NCI-H524 treated with DMSO at 0.1 percent for 48 hours (cell line): ENCODE measurements at regions not wholly inside any gene's neighbourhood (a gene's known extent, or its start where the extent isn't known, plus 50 kb on each side); places are given as distances from the start of the nearest gene placed in this dataset.
"Not testable (repeated sequence)": the region's sequence is repeated elsewhere in the genome, so short reads cannot be mapped to it uniquely, and the experiment has no call there.

ENCODE experiments used
- DNase-seq: peaks from one replicate; lab custom pipeline; 2025; lab: John Stamatoyannopoulos, UW

GRCh38 chr1:182003953-182004586 lies 57.4 kb downstream of the ZNF648 start:
- no peak for DNase-seq

DNA sequence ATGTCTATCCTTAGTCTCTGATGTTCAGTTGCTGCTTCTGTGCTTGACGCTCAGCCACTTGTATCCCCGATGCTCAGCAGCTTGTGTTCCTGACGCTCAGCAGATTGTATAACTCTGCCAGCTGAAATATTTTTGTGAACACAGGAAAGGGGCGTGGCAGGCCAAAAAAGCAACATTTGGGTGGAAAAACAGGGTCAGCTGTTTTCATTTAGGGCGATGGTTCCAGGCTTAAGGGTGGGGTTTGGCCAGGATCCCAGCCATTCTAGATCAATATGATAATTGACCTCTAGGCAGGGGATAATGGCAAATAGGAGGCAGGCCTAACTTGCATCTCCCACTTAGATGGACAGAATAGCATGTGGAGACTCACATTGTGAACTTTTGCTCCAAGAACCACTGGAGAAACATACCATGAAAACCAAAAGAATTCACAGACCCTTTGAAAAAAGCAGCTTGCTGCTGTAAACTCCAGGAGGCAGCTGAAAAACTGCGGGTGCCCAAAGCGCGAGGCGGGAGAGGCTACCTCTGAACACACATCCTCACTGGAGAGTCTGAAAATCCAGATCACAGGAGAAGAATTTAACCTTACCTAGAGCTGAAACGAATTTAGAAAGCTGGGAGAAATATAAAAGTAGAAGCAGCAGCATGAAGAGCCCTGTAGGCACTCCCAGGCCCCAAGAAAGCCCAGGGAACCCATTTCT lies 58.3 kb downstream of the ZNF648 start:
- DNase-seq: no peak

DNA sequence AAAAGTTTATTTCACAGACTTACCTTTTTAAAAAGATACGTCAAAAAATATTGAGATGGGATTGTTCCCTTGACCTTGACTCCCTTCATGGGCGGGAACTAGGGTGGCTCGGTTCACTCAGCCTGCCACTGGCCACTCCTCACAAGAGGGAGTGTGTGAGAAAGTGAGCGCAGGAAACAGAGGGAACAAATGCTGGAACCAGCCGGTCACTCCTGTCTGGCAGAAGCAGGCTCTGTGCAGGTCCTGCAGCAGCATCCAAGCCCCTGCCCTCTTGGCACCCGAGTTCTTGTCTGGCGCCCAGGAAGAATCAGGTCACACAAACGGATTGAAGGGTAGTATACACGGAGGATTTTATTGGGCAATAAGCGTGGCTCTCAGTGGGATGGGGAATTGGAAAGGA lies 58.9 kb downstream of the ZNF648 start:
- DNase-seq: no peak

- DNase-seq: no peak
Measured at GRCh38 chr1:181998858-181999257, 62.7 kb downstream of the ZNF648 start.

- no peak for DNase-seq
Measured at GRCh38 chr1:181992072-181992471, 69.4 kb downstream of the ZNF648 start.

DNA sequence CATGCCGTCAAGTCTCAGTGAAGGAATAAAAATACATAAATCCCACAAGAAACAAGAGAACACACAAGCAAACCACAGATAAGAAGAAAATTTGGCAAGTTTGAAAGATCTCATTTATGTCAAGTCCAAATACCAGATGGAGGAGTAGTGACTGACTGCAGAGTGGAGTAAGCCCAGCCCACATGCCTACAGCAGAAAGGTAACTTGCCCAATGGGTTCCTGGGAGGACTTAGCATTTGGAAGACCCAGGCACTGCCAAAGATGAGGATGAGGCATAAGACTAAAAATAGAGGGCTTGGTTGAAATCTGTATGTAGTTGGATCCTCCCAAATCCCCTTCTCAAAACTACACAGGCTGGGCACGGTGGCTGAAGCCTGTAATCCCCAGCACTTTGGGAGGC lies 70.8 kb downstream of the ZNF648 start:
- no peak for DNase-seq

DNA sequence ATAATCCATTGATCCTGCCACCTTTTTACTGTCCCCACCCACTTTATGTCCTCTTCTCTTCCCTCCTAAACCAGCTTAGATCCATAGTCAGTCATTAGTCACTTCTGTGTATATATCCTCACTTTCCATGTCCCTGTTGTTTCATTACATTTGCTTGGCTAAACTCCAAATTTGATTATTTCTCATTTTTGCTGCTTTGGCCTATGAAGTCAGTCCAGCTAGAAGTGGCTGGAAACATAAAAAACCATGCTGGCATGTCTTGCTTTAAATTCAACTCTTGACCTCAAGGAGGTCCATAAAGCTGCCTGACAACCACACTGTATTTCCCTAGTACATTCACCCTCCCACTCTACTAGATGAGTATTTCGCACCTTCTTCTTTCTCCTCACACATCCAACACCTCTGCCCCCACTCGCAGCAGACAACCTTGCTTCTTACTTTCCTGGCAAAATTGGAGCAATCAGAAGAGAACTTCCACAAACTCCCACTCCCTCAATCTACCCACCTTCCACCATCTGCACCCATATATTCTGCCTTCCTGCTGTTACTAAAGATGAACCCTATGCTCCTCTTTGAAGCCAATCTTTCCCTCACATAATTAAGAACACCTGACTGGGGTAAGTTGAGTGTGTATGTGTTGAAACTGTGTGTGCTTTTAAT lies 72.1 kb downstream of the ZNF648 start:
- DNase-seq: no peak

- DNase-seq: no peak
Measured at GRCh38 chr1:181987996-181988395, 73.5 kb downstream of the ZNF648 start.

- no peak for DNase-seq
Measured at GRCh38 chr1:181987334-181987895, 74.1 kb downstream of the ZNF648 start.

- no peak for DNase-seq
Measured at GRCh38 chr1:181986907-181987305, 74.6 kb downstream of the ZNF648 start.

- DNase-seq: no peak
Measured at GRCh38 chr1:181985936-181986906, 75.3 kb downstream of the ZNF648 start.

DNA sequence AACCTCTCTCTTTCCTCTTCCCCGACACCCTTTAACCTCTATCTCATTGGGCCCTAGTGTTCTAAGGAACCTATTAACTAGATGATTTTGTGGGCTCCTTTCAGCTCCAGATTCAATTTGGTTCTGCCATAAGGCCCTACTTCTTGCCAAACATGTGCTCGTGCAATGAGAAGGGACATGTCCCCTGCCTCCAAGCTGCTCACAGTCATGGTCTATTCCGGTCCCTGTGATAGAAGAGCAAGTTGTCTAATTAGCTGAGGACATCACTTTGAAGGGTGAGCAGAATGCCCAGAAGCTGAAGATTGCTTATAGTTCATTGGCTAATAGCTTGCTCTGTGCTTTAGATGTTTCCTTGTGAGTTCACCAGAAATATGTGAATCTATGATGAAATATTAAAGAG lies 76.2 kb downstream of the ZNF648 start:
- DNase-seq: no peak

DNA sequence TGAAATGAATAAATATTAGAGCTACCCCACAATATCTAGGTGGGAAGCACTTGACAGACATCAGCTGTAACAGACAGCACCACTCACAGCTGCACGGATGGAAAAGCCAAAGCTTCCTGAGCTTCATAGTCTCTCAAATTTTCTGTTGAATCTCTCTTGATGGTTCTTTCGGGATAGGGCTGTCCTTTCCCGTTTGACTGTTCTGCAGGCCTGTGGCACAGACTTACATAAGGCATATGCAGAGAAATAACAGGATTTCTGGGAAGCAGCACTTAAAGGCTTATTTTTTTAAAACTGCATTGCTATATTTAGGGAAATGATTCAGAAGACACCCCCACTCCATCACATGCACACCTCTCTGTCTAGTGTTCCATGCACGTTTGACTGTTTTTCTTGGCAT lies 77.5 kb downstream of the ZNF648 start:
- no peak for DNase-seq

- no peak for DNase-seq
Measured at GRCh38 chr1:181981821-181982220, 79.7 kb downstream of the ZNF648 start.

DNA sequence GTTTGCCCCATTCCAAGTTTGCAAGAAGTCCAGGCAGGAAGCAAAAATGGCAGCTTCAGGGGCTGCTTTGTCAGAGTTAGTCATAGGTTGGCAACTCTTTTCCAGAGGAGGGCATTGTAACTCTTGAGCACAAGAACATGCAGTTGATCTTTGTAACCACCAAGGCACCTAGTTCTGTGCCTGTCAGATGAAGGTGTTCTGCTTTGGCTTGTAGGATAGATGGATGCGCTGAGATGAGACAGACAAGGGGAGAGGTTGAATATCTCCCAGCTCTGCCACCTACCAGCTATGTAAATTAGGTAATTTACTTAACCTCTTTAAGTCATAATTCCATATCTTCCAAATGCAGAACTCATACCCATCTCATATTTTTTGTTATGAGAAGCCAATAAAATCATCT lies 89.3 kb downstream of the ZNF648 start:
- no peak for DNase-seq

DNA sequence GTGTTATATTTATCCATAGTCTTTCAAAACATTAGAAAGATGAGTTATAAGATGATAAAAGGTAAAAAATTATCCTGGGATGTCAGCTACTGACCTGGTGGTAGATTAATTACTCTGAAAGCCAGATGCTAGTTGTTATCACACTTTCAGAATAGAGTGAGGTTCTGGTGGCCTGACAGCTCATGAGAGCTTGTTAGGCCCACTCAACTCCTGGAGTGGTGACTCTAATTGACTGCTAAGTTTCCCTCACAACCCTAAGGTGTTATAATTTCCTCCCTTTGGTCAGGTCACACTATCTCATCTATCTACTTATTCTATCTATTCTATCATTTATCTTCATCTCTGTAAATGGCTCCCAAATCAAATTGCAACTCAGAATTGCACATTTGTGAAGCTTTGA lies 90.1 kb downstream of the ZNF648 start:
- DNase-seq: no peak

GRCh38 chr1:181969902-181970301 lies 91.6 kb downstream of the ZNF648 start:
- no peak for DNase-seq

DNA sequence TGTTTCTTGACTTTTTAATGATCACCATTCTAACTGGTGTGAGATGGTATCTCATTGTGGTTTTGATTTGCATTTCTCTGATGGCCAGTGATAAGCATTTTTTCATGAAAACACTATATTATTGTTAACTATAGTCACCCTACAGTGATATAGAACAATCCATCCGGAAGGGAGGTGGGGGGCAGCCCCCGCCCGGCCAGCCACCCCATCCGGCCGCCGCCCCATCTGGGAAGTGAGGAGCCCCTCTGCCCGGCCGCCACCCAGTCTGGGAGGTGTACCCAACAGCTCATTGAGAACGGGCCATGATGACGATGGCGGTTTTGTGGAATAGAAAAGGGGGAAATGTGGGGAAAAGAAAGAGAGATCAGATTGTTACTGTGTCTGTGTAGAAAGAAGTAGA lies 106.8 kb downstream of the ZNF648 start:
- not testable (repeated sequence) for DNase-seq

DNA sequence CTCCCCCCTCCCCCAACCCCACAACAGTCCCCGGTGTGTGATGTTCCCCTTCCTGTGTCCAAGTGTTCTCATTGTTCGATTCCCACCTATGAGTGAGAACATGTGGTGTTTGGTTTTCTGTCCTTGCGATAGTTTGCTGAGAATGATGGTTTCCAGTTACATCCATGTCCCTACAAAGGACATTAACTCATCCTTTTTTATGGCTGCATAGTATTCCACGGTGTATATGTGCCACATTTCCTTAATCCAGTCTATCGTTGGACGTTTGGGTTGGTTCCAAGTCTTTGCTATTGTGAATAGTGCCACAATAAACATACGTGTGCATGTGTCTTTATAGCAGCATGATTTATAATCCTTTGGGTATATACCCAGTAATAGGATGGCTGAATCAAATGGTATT lies 107.3 kb downstream of the ZNF648 start:
- not testable (repeated sequence) for DNase-seq

DNA sequence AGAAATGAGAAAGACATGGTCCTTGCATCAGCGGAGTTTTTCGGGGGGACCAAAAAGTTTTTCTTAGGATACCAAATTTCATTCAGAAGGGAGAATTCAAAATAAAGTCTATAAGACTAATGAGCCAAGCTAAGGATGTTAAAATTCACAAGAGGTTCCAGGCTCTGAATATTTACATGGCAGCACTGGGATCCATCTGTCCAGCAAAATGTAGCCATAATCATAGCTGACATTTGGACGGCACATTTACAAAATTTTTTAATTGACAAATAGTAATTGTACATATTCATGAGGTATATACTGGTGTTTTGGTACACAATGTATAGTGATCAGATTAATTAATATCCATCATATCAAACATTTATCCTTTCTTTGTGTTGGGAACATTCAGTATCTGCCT lies 107.9 kb downstream of the ZNF648 start:
- no peak for DNase-seq

- no peak for DNase-seq
Measured at GRCh38 chr1:181951213-181951612, 110.3 kb downstream of the ZNF648 start.

- DNase-seq: no peak
Measured at GRCh38 chr1:181949500-181949899, 112.0 kb downstream of the ZNF648 start.
